Astrocyte of the spinal cord (primary cell): ENCODE measurements at regions not wholly inside any gene's neighbourhood (a gene's known extent, or its start where the extent isn't known, plus 50 kb on each side); places are given as distances from the start of the nearest gene placed in this dataset.

ENCODE experiments used
- DNase-seq: peaks from one replicate; pipeline ENCODE4 v3.0.0; 2011; ENCODE audit warnings: low read depth, low spot score
- H3K4me3 ChIP-seq: 2 replicates; pipeline ENCODE4 v1.5.1; 2011; ENCODE audit warnings: low read depth, mild to moderate bottlenecking, low read length, moderate library complexity
- CTCF ChIP-seq: IDR thresholded peaks from 2 replicates; pipeline ENCODE4 v1.5.1; 2012; ENCODE audit warnings: low read depth, mild to moderate bottlenecking, low read length, inconsistent platforms
- in situ Hi-C: cut with HindIII; loops from 2 replicates; pipeline ENCODE4 v1.10.0; 2017; ENCODE audit warnings: low sequenced_read_pairs

DNA sequence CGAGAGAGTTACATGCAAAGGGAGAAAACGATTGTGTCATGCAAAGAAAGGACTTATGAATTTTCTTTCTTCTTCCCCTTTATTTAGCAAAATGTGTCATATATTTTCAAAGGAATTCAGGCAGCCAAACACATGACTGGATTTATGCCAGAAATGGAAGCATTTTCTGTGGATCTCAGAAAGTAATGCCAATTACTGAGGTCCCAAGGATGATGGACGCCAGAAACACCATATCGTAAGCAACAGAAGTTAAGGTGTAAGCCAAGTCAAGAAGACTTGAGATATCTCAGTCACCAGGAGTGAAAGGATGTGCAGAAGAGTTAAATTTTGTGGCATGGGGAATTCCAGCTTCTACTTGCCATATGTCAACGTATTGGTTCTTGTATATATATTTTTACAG is 255.1 kb downstream of the GBA3 start:
- no peak for TF ChIP-seq CTCF
- DNase-seq, result no peak
- in situ Hi-C loops, result no loop called here
- H3K4me3 ChIP-seq, result no peak overlapping the region

DNA sequence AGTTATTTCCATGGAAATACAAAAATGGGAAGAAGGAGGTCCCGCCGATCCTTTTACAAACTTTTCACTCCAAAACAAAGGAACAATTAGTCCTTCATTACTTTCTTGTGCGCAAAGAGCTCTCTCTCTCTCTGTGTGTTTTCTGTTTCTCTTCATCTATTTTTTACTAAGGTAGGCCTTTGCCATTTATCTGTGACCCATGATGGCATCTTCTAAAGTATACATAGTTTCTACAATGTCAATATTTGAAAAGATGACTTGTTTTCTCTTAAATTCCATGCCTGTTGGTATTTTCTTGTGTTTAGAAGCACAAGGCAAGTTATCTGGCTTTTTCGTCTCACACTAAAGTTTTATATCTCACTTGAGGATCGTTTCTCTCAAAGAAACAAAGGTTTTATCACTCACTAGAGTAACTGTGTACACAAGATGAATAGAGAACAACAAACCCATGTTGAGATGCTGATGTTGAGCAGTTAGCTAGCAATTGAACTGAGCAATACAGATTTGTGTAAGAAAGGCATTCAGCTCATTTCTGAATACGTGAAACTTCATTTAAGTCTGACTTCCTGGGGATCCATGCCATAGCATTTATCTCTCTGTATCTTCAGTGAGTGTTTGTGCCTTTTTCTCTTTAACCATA is 250.3 kb downstream of the GBA3 start:
- H3K4me3 ChIP-seq, result no peak overlapping the region
- no peak for DNase-seq
- in situ Hi-C loops, result no loop called here
- TF ChIP-seq CTCF, result no peak

- DNase-seq, result no peak
- in situ Hi-C loops, result no loop called here
- no peak for TF ChIP-seq CTCF
- no peak overlapping the region for H3K4me3 ChIP-seq
These were observed 249.1 kb downstream of the GBA3 start for GRCh38 chr4:22941688-22942375.

GRCh38 chr4:22932326-22932725 is 239.6 kb downstream of the GBA3 start:
- in situ Hi-C loops, result no loop called here
- DNase-seq, result no peak
- no peak for TF ChIP-seq CTCF
- H3K4me3 ChIP-seq, result no peak overlapping the region

DNA sequence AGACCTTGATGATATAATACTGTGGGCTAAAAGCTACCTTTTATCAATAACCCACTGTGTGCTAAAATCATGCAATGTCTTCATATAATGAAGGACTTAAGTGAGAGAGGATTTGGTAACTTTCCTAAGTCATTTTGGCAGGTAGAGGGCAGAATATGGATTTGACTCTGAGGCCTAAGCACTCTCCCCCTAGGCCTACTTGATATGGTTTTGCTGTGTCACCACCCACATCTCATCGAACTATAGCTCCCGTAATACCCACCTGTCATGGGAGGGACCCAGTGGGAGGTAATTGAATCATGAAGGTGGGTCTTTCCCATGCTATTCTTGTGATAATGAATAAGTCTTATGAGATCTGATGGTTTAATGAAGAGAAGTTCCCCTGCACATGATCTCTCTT is 229.7 kb downstream of the GBA3 start:
- H3K4me3 ChIP-seq, result no peak overlapping the region
- in situ Hi-C loops, result no loop called here
- no peak for TF ChIP-seq CTCF
- DNase-seq, result no peak

DNA sequence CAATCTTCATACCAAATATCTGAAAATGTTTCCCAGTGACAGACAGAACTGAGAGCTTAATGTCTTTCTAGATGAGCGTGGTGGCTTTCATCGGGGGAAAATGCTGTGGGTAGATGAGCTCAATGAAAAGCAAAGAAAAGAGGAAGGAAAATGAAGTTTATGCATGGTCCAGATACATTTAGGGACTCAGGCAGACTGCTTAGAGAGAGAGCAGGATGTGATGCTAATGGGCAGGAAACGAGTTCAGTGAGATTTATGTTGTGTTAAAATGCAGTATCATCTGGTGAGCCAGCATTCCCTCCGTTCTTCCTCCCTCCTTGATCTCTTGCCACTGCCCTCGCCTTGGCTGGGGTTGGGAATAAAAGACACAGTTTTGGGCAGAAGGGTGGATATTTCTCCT is 229.2 kb downstream of the GBA3 start:
- in situ Hi-C loops, result no loop called here
- no peak overlapping the region for H3K4me3 ChIP-seq
- TF ChIP-seq CTCF, result no peak
- DNase-seq, result no peak
